Epithelial cell of proximal tubule (primary cell): ENCODE measurements at regions not wholly inside any gene's neighbourhood (a gene's known extent, or its start where the extent isn't known, plus 50 kb on each side); places are given as distances from the start of the nearest gene placed in this dataset.

Experiments
- DNase-seq: peaks from one replicate; pipeline ENCODE4 v3.0.0-alpha.2; 2011; ENCODE audit warnings: low read depth
- H3K4me3 ChIP-seq: 2 replicates; pipeline ENCODE4 v1.5.1; 2011; ENCODE audit warnings: low read depth, mild to moderate bottlenecking, low read length
- CTCF ChIP-seq: conservative IDR thresholded peaks from 2 replicates; pipeline ENCODE4 v1.5.1; 2012; ENCODE audit warnings: low read depth, mild to moderate bottlenecking, low read length

GRCh38 chr12:93297032-93297431, 80.7 kb upstream of the NUDT4 start:
- no peak for TF ChIP-seq CTCF
- no peak overlapping the region for H3K4me3 ChIP-seq
- no peak for DNase-seq

DNA sequence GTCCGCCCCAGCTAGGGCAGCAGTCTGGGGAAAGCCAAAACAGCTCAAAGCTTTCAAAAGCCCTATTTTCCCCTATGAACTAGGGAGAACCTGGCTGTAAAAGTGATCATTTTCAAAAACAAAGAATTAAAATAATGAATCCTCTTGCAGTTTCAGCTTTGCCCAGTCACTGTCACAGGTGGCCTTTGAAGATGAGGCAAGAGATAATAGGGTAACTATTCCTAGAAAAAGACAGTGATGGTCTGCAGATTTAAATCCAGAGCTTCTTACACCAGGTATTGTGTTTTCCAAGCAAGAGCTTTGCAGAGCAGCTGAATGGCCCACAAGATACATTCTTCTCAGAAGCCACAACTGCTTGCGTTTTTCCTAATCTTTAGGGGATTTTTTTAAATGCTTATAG, 80.2 kb upstream of the NUDT4 start:
- TF ChIP-seq CTCF: no peak
- no peak overlapping the region for H3K4me3 ChIP-seq
- no peak for DNase-seq

GRCh38 chr12:93299262-93299846, 78.4 kb upstream of the NUDT4 start:
- no peak for TF ChIP-seq CTCF
- DNase-seq: no peak
- H3K4me3 ChIP-seq: no peak overlapping the region

DNA sequence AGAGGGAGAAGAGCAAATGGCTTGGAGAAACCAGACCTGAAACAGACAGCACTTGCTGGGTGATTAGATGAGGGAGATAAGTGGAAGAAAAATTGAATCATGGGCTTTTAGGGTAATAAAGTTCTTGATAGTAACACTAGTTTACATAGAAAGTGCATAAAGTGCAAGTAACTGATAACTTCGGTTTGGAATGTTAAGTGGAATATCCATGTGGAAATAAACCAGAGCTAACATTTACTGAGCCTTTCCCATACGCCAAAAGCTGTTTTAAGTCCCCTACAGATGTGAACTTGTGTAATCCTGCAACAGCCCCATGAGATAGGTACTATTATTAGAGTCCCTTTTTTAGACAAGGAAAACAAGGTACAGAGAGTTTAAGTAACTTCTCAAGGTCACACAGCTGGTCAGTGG, 77.1 kb upstream of the NUDT4 start:
- TF ChIP-seq CTCF: no peak
- no peak for DNase-seq
- H3K4me3 ChIP-seq: no peak overlapping the region

GRCh38 chr12:93302331-93303229, 75.1 kb upstream of the NUDT4 start:
- H3K4me3 ChIP-seq: no peak overlapping the region
- no peak for TF ChIP-seq CTCF
- peak; percentile 86 for DNase-seq

DNA sequence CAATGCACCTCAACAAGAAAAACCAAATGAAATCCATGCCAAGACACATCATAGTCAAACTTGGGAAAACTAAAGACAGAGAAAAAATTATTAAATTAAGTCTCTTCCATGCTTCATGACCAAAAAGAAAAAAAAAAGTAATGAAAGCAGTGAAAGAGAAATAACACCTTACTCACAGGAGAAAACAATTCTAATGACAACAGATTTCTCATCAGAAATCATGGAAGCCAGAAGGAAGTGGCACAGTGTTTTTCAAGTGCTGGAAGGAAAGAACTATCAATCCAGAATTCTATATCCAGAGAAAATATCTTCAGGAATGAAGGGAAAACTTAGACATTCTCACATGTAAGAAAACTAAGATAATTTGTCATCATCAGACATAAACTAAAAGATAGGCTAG, 71.1 kb upstream of the NUDT4 start:
- no peak overlapping the region for H3K4me3 ChIP-seq
- no peak for DNase-seq
- TF ChIP-seq CTCF: no peak

GRCh38 chr12:93308281-93308680, 69.4 kb upstream of the NUDT4 start:
- DNase-seq: no peak
- no peak for TF ChIP-seq CTCF
- no peak overlapping the region for H3K4me3 ChIP-seq
